ENCODE measurements at regions not wholly inside any gene's neighbourhood (a gene's known extent, or its start where the extent isn't known, plus 50 kb on each side); places are given as distances from the start of the nearest gene placed in this dataset.
"Not testable (repeated sequence)": the region's sequence is repeated elsewhere in the genome, so short reads cannot be mapped to it uniquely, and the experiment has no call there.

DNA sequence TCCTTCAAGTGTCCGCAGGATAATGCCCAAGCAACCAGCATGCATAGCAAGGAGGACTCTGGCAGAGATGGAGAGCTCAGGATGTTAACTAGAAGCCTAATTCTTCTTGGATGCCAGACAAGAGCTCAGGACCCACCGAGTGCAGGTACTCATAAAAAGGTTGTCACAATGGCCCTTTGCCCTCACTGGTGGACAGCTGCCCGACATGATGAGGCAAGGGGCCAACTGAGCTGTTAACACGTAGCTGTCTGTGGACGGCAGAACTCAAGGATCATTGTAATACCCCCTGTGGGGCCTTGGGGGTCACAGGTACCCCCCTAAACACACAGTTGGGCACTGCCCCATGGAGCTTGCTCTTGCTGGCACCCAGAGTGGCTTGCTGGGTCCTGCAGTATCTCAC is 393.7 kb downstream of the PIK3C3 start:
- H3K27me3 Mint-ChIP-seq, result no peaks in the 10 kb centered on the region
- no peaks in the 10 kb centered on the region for H3K9me3 Mint-ChIP-seq
- no peak overlapping the region for H3K4me3 Mint-ChIP-seq
- no peaks in the 10 kb centered on the region for H3K36me3 Mint-ChIP-seq (ENCODE audit: low read depth)
- DNase-seq, result no peak
- H3K4me1 Mint-ChIP-seq (ENCODE audit: low read depth), result no peaks in the 10 kb centered on the region
- H3K27ac Mint-ChIP-seq, result no peak overlapping the region

DNA sequence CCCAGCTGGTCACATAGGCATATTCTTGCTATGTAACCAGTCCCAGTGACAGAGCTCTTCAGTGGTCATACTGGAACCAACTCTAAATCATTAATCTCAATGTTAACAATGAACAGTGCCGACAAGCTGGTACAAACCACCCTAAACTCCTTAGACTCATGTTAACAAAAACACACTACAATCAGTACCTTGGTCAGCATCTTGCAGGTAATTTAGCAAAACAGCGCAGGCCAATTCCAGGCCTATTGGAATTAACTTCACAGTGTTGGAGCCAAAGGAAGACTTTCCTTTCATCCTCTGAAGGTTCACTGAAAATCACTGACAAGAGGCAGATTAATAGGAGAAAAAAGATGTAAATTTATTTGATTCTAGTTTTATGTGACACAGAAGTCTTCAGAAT is 396.4 kb downstream of the PIK3C3 start:
- H3K27me3 Mint-ChIP-seq, result no peaks in the 10 kb centered on the region
- no peaks in the 10 kb centered on the region for H3K4me1 Mint-ChIP-seq (ENCODE audit: low read depth)
- no peak overlapping the region for H3K4me3 Mint-ChIP-seq
- no peak for DNase-seq
- H3K27ac Mint-ChIP-seq, result no peak overlapping the region
- no peaks in the 10 kb centered on the region for H3K36me3 Mint-ChIP-seq (ENCODE audit: low read depth)
- H3K9me3 Mint-ChIP-seq, result no peaks in the 10 kb centered on the region

DNA sequence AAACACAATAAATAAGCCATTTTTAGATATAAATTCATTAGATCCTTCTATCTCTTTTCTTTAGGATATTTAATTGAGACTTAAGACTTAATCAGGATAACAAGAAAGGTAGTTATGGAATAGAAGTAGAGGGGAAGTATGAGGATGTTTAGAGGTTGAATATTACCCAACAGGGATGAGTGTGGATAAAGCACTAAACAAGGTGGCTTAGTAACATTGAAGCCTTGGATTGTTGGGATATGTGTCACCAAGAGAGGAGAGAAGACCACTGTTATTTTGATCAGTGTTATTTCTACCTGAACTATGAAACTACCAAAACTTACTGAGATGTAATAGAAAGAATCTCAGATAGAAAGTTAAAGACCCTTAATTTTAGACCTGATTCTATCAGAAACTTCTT is 405.7 kb downstream of the PIK3C3 start:
- no peak for DNase-seq
- Mint-ChIP-seq H3K4me1 (ENCODE audit: low read depth) (no peaks in the 10 kb centered on the region), H3K27ac (no peak overlapping the region), H3K27me3 (no peaks in the 10 kb centered on the region), H3K9me3 (no peaks in the 10 kb centered on the region), H3K4me3 (no peak overlapping the region), H3K36me3 (ENCODE audit: low read depth) (no peaks in the 10 kb centered on the region)

DNA sequence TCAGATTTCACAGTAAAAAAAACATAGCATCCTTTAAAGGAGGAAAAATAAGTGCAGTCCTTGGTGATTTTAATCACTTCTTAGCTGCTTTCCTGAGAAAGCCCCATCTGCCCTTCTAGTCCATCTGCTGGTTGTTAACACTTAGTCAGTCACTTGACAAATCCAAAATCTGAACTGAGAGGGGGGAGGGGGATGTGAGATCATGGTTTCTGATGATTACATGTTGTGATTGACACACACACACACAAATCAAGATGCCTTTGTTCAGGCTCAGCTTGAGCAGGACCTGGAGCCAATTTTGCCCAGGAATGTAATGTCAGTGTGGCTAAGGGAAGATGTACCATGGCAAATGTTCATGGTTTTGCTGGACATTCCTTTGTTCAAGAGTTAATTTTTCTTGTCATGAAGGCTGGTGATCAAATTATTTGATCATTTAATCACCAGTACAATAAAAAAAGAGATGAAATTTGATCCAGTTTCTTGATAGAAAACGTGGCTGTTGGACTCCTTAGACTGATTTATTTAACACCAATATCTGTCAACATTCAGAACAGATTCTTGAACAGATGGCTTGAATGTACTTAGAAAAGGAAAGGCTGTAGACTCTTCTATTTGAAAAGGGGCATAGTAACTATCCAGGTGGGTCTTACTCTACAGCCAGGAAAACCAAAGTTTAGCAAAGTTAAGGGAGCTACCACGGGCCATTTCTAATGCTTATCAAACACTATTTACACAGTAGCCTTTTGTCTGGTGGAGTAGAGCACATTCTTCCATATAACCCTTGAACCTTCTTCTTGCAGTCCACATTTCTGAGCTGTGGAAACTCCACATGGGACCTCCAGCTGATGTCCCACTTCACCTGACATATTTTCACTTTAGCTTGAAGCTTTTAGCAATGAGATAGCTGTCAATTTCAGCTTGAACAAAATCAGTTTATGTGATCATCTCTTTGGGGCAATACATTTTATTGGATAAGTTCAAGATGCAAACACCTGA is 408.7 kb downstream of the PIK3C3 start:
- no peaks in the 10 kb centered on the region for H3K36me3 Mint-ChIP-seq (ENCODE audit: low read depth)
- no peaks in the 10 kb centered on the region for H3K27me3 Mint-ChIP-seq
- no peak overlapping the region for H3K4me3 Mint-ChIP-seq
- no peak overlapping the region for H3K27ac Mint-ChIP-seq
- H3K9me3 Mint-ChIP-seq, result no peaks in the 10 kb centered on the region
- no peaks in the 10 kb centered on the region for H3K4me1 Mint-ChIP-seq (ENCODE audit: low read depth)
- DNase-seq, result no peak

DNA sequence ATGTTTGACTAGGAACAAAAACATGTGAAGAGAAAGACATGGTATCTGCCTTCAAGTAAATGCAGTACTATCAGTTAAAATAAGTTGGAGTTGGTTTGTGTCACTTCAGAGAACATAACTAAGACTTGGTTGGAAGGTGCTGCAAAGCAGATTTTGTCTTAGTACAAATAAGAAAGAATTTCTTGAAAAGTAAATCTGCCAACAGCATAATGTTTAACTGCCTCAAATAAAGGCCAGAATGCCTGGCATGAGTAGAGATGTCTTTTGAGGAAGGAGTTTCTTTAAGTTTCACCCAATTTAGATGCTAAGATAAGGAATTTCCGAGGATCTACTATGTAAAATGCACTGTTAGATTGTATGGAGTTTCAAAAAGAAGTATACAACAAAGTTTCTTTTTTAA is 409.7 kb downstream of the PIK3C3 start:
- no peak for DNase-seq

DNA sequence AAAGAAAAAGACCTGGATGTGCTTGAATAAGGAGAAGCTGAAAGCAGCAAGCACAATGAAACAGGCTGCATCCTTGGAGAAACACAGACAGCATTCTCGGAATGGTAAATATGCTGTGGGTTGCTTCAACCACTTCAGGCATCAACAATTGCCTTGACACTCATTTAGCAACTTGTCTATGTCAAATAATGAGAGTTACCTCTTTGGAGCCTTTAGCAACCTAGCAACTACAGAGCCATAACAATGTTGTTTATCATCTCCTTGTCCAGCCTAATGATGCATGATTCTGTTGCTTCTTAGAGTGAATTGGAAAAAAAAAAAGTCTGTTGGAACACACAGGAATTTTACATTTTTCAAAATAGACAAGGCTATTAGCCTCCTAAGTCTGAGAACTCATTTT is 410.6 kb downstream of the PIK3C3 start:
- DNase-seq, result no peak
- H3K36me3 Mint-ChIP-seq (ENCODE audit: low read depth), result no peaks in the 10 kb centered on the region
- no peaks in the 10 kb centered on the region for H3K9me3 Mint-ChIP-seq
- H3K27me3 Mint-ChIP-seq, result no peaks in the 10 kb centered on the region
- no peaks in the 10 kb centered on the region for H3K4me1 Mint-ChIP-seq (ENCODE audit: low read depth)
- no peak overlapping the region for H3K4me3 Mint-ChIP-seq
- no peak overlapping the region for H3K27ac Mint-ChIP-seq

More for the DNA sequence above, 409.7 kb downstream of the PIK3C3 start:
- no peak overlapping the region for H3K27ac Mint-ChIP-seq
- no peak overlapping the region for H3K4me3 Mint-ChIP-seq
- no peaks in the 10 kb centered on the region for H3K4me1 Mint-ChIP-seq (ENCODE audit: low read depth)
- no peaks in the 10 kb centered on the region for H3K9me3 Mint-ChIP-seq
- no peaks in the 10 kb centered on the region for H3K36me3 Mint-ChIP-seq (ENCODE audit: low read depth)
- no peaks in the 10 kb centered on the region for H3K27me3 Mint-ChIP-seq

DNA sequence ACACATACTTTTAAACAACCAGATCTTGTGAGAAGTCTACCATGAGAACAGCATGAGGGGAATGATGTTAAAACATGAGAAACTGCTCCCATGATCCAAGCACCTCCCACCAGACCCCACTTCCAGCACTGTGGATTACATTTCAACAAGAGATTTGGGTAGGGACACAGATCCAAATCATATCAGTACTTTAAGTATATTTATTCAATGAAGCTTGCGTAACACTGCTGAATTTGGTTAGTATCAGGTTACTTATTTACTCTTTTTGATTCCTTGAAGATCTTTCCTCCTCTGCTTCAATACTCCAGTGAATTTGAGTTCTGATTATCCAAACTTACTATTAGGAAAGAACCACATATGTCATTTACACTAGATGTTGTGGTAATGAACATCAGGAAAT is 418.6 kb downstream of the PIK3C3 start:
- no peaks in the 10 kb centered on the region for H3K27me3 Mint-ChIP-seq
- no peaks in the 10 kb centered on the region for H3K36me3 Mint-ChIP-seq (ENCODE audit: low read depth)
- no peaks in the 10 kb centered on the region for H3K9me3 Mint-ChIP-seq
- H3K4me1 Mint-ChIP-seq (ENCODE audit: low read depth), result no peaks in the 10 kb centered on the region
- no peak for DNase-seq
- no peak overlapping the region for H3K4me3 Mint-ChIP-seq
- H3K27ac Mint-ChIP-seq, result no peak overlapping the region

DNA sequence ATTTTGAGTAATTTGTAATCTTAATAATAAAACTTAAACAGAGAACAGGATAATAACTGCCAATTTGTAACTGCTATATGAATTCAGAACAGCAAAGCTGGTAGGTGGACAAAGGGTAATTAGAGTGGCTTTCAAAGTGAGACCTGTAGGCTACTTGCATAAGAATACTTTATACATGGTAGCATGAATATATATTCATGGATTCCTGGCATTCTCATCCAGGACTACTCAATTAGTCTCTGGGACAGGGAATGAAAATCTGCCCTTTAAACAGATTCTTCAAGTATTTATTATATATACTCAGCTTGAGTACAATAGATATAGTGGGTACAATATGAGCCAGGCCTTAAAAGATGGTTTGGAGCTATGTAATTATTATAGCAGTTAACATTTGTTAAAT is 419.9 kb downstream of the PIK3C3 start:
- H3K27ac Mint-ChIP-seq, result no peak overlapping the region
- no peaks in the 10 kb centered on the region for H3K36me3 Mint-ChIP-seq (ENCODE audit: low read depth)

DNA sequence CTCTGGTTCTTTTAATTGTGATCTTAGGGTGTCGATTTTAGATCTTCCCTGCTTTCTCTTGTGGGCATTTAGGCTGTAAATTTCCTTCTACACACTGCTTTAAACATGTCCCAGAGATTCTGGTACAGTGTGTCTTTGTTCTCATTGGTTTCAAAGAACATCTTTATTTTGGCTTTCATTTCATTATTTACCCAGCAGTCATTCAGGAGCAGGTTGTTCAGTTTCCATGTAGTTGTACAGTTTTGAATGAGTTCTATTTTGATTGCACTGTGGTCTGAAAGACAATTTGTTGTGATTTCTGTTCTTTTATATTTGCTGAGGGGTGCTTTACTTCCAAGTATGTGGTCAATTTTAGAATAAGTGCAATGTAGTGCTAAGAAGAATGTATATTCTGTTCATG is 423.8 kb downstream of the PIK3C3 start:
- H3K9me3 Mint-ChIP-seq; H3K36me3 Mint-ChIP-seq (ENCODE audit: low read depth); H3K4me3 Mint-ChIP-seq; DNase-seq; H3K27me3 Mint-ChIP-seq; H3K27ac Mint-ChIP-seq; H3K4me1 Mint-ChIP-seq (ENCODE audit: low read depth): not testable (repeated sequence)

More for the DNA sequence above, 419.9 kb downstream of the PIK3C3 start:
- no peak for DNase-seq
- Mint-ChIP-seq H3K9me3 (no peaks in the 10 kb centered on the region), H3K4me1 (ENCODE audit: low read depth) (no peaks in the 10 kb centered on the region), H3K27me3 (no peaks in the 10 kb centered on the region), H3K4me3 (no peak overlapping the region)

DNA sequence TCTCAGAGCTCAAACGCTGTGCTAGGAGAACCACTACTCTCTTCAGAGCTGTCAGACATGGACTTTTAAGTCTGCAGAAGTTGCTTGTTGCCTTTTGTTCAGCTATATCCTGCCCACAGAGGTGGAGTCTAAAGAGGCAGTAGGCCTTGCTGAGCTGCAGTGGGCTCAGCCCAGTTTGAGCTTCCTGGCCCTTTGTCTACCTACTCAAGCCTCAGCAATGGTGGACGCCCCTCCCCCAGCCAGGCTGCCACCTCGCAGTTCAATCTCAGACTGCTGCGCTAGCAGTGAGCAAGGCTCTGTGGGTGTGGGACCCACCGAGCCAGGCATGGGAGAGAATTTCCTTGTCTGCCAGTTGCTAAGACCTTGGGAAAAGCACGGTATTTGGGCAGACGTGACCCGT is 426.2 kb downstream of the PIK3C3 start:
- not testable (repeated sequence) for H3K27ac Mint-ChIP-seq; H3K4me1 Mint-ChIP-seq (ENCODE audit: low read depth); H3K36me3 Mint-ChIP-seq (ENCODE audit: low read depth); H3K4me3 Mint-ChIP-seq; H3K27me3 Mint-ChIP-seq; DNase-seq; H3K9me3 Mint-ChIP-seq

DNA sequence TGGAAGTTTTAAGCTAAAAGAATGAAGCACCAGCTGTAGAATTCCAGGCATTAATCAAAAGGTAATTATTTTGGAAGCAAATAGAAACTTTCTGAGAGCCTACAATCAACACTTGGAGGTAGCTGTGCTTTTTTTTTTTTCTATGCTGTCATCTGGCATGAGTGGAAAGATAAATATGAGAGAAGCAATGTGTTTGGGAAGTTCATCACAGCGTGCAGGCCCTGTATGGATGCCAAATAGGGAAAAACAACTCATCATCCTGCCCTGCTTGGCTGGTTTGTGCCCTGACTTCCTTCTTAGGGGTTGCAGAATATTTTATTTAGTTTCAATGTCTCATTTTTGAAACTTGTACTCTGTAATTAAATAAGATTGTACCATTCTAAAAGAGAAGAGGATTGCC is 437.4 kb downstream of the PIK3C3 start:
- H3K27ac Mint-ChIP-seq, result no peak overlapping the region
- H3K4me1 Mint-ChIP-seq (ENCODE audit: low read depth), result no peaks in the 10 kb centered on the region
- H3K27me3 Mint-ChIP-seq, result no peaks in the 10 kb centered on the region
- H3K36me3 Mint-ChIP-seq (ENCODE audit: low read depth), result no peaks in the 10 kb centered on the region
- no peaks in the 10 kb centered on the region for H3K9me3 Mint-ChIP-seq
- DNase-seq, result no peak
- H3K4me3 Mint-ChIP-seq, result no peak overlapping the region

DNA sequence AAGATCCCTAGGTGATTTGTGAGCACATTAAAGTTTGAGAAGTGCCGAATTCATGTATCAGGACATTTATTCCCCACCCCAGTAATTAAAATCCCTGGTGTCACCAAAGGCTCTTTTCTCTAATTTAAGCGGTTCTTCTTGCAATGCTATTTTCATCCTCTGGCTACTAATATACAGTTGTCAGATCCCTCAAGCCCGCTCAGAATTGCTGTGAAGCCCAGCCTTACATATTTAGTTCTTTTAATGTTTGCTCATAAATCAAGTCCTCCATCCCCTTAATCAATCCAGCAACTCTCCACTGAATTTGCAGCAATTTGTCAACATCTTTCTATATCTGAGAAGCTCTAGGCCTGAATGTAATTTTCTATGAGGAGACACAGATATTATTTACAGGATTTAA is 437.9 kb downstream of the PIK3C3 start:
- Mint-ChIP-seq H3K36me3 (ENCODE audit: low read depth) (no peaks in the 10 kb centered on the region), H3K4me3 (no peak overlapping the region), H3K27ac (no peak overlapping the region), H3K9me3 (no peaks in the 10 kb centered on the region), H3K4me1 (ENCODE audit: low read depth) (no peaks in the 10 kb centered on the region), H3K27me3 (no peaks in the 10 kb centered on the region)
- no peak for DNase-seq

DNA sequence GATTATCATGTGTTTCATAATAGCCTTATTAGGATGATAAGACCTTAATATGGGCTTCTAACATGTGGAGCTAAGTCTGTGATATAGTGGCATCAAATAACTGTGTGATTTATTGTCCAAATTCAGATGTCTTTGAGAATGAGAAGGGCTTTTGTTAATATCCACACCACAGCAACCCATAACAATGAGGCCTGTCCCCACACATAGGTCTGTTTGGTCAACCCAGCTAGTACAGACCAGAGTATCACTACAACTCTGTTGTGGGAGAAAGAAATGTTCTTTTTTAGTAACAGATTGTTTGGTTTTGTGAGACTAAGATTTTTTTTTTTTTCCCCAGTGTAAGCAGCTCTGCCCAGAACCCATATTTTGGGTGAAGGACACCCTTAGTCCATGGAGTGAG is 439.2 kb downstream of the PIK3C3 start:
- H3K4me3 Mint-ChIP-seq, result no peak overlapping the region
- no peaks in the 10 kb centered on the region for H3K4me1 Mint-ChIP-seq (ENCODE audit: low read depth)
- H3K9me3 Mint-ChIP-seq, result no peaks in the 10 kb centered on the region

DNA sequence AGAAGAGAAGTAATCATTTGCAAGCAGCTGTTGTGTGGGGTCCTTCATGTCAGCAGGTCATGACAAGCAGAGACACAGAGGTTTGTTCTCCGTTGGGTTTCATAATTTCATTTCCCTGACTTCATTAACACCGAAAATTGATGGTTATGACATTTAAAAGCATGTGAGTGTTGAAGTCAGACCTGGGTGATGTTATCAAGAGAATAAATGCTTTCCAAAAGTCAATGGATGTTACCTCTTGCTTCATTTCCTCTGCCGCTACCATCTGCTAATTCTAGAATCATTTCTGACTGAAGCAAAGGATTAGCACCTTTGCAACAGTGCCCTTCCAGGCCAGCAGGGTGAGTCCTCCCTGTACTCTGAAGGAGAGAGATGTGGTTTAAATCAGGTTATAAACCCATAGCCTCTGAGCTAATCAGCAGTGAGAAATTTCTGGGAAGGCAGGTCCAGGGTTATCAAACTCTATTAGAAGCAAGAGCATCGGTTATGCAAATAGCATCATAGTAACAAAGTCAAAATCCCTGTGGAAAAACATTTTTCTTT is 446.2 kb downstream of the PIK3C3 start:
- Mint-ChIP-seq H3K27ac (no peak overlapping the region), H3K36me3 (ENCODE audit: low read depth) (no peaks in the 10 kb centered on the region), H3K4me3 (no peak overlapping the region), H3K9me3 (no peaks in the 10 kb centered on the region), H3K27me3 (no peaks in the 10 kb centered on the region), H3K4me1 (ENCODE audit: low read depth) (no peaks in the 10 kb centered on the region)
- no peak for DNase-seq

More for the DNA sequence above, 439.2 kb downstream of the PIK3C3 start:
- no peak for DNase-seq
- Mint-ChIP-seq H3K36me3 (ENCODE audit: low read depth) (no peaks in the 10 kb centered on the region), H3K27ac (no peak overlapping the region), H3K27me3 (no peaks in the 10 kb centered on the region)

DNA sequence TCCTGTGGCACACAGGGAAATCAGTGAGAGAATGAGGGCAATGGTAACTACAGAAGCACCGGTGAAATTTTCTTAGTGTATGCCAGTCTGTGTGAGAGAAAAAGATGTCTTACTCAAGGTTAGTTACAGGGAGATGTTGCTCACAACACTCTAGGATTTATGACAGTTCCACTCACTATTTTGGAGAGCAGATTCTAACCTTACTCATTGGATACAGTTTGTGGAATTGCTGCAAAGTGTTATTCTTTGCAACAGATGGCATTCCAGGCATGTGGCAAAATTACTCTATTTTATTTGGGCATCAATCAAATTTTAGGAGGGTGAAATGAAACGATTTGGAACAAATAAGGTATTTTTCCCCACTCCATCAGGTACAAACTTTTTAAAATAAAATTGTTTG is 449.1 kb downstream of the PIK3C3 start:
- no peaks in the 10 kb centered on the region for H3K4me1 Mint-ChIP-seq (ENCODE audit: low read depth)
- H3K9me3 Mint-ChIP-seq, result peaks cover 10% of the 10 kb centered on the region
- H3K27ac Mint-ChIP-seq, result no peak overlapping the region

More for the DNA sequence above, 449.1 kb downstream of the PIK3C3 start:
- no peak overlapping the region for H3K4me3 Mint-ChIP-seq
- DNase-seq, result no peak
- no peaks in the 10 kb centered on the region for H3K27me3 Mint-ChIP-seq
- no peaks in the 10 kb centered on the region for H3K36me3 Mint-ChIP-seq (ENCODE audit: low read depth)

Measured in activated T-cell treated with anti-CD3 and anti-CD28 coated beads, Interleukin-2, amount 50 U/mL, for 24 hours (primary cell).